Activated B cell treated with CpG ODN at 0.5 μM for 24 hours (primary cell): ENCODE measurements at regions not wholly inside any gene's neighbourhood (a gene's known extent, or its start where the extent isn't known, plus 50 kb on each side); places are given as distances from the start of the nearest gene placed in this dataset.
"Not testable (repeated sequence)": the region's sequence is repeated elsewhere in the genome, so short reads cannot be mapped to it uniquely, and the experiment has no call there.

Experiments
- ATAC-seq: fragments of 200-7000 bp; cut with Tn5 transposase; one replicate; pipeline ENCODE4 v1.10.0; 2021; ENCODE audit warnings: low read depth, mild to moderate bottlenecking, moderate library complexity
- CTCF ChIA-PET: fragments of 350-600 bp; sonication (Branson Sonifier 250); formaldehyde crosslinking; loops from one replicate; lab custom pipeline; 2021; ENCODE audit warnings: antibody characterized with exemption; lab: Charles Lee
- POLR2A ChIA-PET: fragments of 350-600 bp; sonication (Branson Sonifier 250); formaldehyde crosslinking; loops from one replicate; lab custom pipeline; 2021; ENCODE audit warnings: antibody characterized with exemption; lab: Charles Lee
- DNase-seq: peaks from one replicate; pipeline ENCODE4 v3.0.0; 2022
- H3K27ac Mint-ChIP-seq: one replicate; pipeline ENCODE4 v1.8.0; 2020; ENCODE audit warnings: mixed read lengths
- H3K27me3 Mint-ChIP-seq: one replicate; pipeline ENCODE4 v1.8.0; 2021; ENCODE audit warnings: mixed read lengths
- H3K36me3 Mint-ChIP-seq: one replicate; pipeline ENCODE4 v1.8.0; 2021; ENCODE audit warnings: low read depth, mixed read lengths
- H3K4me1 Mint-ChIP-seq: one replicate; pipeline ENCODE4 v1.8.0; 2021; ENCODE audit warnings: mixed read lengths
- H3K4me3 Mint-ChIP-seq: one replicate; pipeline ENCODE4 v1.8.0; 2020; ENCODE audit warnings: mild to moderate bottlenecking, mixed read lengths
- H3K9me3 Mint-ChIP-seq: one replicate; pipeline ENCODE4 v1.8.0; 2020; ENCODE audit warnings: mixed read lengths
- intact Hi-C: fragments of 100-400 bp; cut with micrococcal nuclease; formaldehyde crosslinking; loops from one replicate; pipeline ENCODE4 v1.15.1; 2024
- TF ChIP-seq, protein P1 (sequence below): fragments of 200-600 bp; IDR thresholded peaks from one replicate; pipeline ENCODE4 v1.8.0; 2022; ENCODE audit warnings: antibody characterized with exemption, mild to moderate bottlenecking

DNA sequence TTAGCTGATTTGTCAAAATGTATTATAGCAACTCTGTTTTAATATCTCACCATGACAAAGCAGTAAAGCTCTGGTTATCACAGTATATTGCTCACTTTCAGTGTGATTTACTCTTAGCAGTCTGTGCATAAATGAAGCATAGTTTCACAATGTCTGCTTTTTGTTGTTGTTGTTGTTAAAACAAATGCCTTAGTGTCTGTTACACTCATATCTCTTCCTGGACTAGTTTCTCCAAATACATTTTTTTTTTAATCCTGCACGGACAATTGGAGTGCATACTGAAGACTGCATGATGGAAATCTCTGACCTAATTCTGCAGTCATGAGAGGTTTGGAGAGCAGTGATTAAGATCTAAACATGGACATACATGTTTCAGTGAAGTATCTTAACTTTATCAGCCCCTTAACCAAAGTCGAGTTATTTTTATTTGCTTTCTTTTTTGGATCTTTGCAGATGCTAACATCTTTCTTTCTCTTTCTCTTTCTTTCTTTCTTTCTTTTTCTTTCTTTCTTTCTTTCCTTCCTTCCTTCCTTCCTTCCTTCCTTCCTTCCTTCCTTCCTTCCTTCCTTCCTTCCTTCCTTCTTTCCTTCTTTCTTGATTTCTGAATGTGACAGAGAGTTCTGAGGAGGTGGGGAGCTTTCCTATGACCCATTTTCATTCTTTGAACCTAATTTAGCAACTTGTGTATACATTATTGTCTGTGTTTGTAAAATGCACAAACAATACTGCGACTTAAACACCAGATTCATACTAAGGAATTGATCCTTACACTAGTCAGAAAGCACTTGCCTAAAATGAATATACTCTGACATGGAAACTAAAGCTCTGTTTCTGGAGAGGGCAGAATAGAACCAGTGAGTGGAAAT is 161.5 kb upstream of the AGR3 start:
- H3K9me3 Mint-ChIP-seq = no peaks in the 10 kb centered on the region
- no peaks in the 10 kb centered on the region for H3K36me3 Mint-ChIP-seq
- ATAC-seq (no peak), DNase-seq (no peak)
- TF ChIP-seq, protein P1, sequence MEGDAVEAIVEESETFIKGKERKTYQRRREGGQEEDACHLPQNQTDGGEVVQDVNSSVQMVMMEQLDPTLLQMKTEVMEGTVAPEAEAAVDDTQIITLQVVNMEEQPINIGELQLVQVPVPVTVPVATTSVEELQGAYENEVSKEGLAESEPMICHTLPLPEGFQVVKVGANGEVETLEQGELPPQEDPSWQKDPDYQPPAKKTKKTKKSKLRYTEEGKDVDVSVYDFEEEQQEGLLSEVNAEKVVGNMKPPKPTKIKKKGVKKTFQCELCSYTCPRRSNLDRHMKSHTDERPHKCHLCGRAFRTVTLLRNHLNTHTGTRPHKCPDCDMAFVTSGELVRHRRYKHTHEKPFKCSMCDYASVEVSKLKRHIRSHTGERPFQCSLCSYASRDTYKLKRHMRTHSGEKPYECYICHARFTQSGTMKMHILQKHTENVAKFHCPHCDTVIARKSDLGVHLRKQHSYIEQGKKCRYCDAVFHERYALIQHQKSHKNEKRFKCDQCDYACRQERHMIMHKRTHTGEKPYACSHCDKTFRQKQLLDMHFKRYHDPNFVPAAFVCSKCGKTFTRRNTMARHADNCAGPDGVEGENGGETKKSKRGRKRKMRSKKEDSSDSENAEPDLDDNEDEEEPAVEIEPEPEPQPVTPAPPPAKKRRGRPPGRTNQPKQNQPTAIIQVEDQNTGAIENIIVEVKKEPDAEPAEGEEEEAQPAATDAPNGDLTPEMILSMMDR = no peak
- no peak overlapping the region for H3K4me3 Mint-ChIP-seq
- peaks cover 7% of the 10 kb centered on the region for H3K4me1 Mint-ChIP-seq
- ChIA-PET CTCF (no interaction called here), POLR2A (no interaction called here)
- intact Hi-C loops = no loop called here
- H3K27me3 Mint-ChIP-seq = no peaks in the 10 kb centered on the region
- no peak overlapping the region for H3K27ac Mint-ChIP-seq

DNA sequence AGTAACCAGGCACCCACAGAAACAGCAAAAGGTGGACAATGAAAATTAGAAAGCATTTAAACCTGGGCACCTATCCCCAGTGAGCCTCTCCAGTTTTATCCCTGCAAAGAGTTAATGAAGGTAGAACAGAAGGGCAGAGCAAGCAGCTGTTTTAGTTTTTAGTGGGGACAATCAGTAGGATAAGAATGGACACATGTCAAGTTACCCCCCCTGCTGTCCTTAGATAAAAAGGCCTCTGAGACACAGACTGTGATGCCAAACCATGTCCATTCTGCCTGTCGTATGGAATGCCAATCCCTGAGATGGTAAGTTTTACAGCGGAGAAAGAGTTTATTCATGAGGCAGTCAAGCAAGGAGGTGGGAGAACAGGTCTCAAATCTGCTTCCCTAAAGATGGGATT is 162.6 kb upstream of the AGR3 start:
- Mint-ChIP-seq H3K4me3 (no peak overlapping the region), H3K9me3 (no peaks in the 10 kb centered on the region), H3K36me3 (no peaks in the 10 kb centered on the region), H3K27ac (no peak overlapping the region), H3K4me1 (peaks cover 7% of the 10 kb centered on the region), H3K27me3 (no peaks in the 10 kb centered on the region)
- ChIA-PET POLR2A (no interaction called here), CTCF (interaction anchor here (1.0 kb wide), 1 partner anchor 258 kb away, joined by 3 read pairs; no protein-coding TSS in a partner anchor)
- DNase-seq (no peak), ATAC-seq (no peak)
- TF ChIP-seq, protein P1 = no peak
- intact Hi-C loops = no loop called here

GRCh38 chr7:17044861-17045260 is 163.1 kb upstream of the AGR3 start:
- DNase-seq (no peak), ATAC-seq (no peak)
- CTCF ChIA-PET = interaction anchor here (1.0 kb wide), 1 partner anchor 258 kb away, joined by 3 read pairs; no protein-coding TSS in a partner anchor

GRCh38 chr7:17046259-17046658 is 164.5 kb upstream of the AGR3 start:
- DNase-seq (no peak), ATAC-seq (no peak)
- POLR2A ChIA-PET = no interaction called here
- H3K4me3 Mint-ChIP-seq = no peak overlapping the region
- H3K9me3 Mint-ChIP-seq = no peaks in the 10 kb centered on the region
- intact Hi-C loops = no loop called here
- no peaks in the 10 kb centered on the region for H3K36me3 Mint-ChIP-seq
- H3K27me3 Mint-ChIP-seq = no peaks in the 10 kb centered on the region
- H3K27ac Mint-ChIP-seq = no peak overlapping the region
- CTCF ChIA-PET = no interaction called here
- peaks cover 5% of the 10 kb centered on the region for H3K4me1 Mint-ChIP-seq
- TF ChIP-seq, protein P1 = no peak

More at GRCh38 chr7:17044861-17045260, 163.1 kb upstream of the AGR3 start:
- Mint-ChIP-seq H3K36me3 (no peaks in the 10 kb centered on the region), H3K27me3 (no peaks in the 10 kb centered on the region), H3K4me3 (no peak overlapping the region), H3K27ac (no peak overlapping the region), H3K9me3 (no peaks in the 10 kb centered on the region), H3K4me1 (peaks cover 7% of the 10 kb centered on the region)
- intact Hi-C loops = no loop called here
- TF ChIP-seq, protein P1 = no peak
- POLR2A ChIA-PET = no interaction called here

DNA sequence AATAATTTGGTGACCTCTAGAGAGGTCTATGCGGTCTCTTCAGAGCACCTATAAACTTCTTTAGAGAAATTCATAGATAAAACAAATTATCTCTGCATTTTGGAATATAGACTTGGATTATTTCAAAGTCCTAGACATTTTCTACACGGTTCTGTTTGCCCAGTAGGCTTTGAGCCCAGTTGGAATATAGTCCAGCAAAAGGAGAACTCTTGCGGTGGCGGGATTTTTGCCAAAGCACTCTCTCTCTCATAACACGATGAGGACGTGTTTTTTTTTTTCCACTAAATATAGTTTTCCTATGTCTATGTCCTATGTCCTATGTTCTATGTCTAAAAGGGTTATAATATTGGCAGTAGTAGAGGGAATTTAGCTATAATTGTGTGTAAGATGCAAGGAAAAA is 164.9 kb upstream of the AGR3 start:
- Mint-ChIP-seq H3K4me3 (no peak overlapping the region), H3K27me3 (no peaks in the 10 kb centered on the region), H3K9me3 (no peaks in the 10 kb centered on the region), H3K27ac (no peak overlapping the region), H3K4me1 (peaks cover 2% of the 10 kb centered on the region), H3K36me3 (no peaks in the 10 kb centered on the region)
- TF ChIP-seq, protein P1 = no peak
- ATAC-seq (no peak), DNase-seq (no peak)
- intact Hi-C loops = no loop called here
- CTCF ChIA-PET = no interaction called here
- POLR2A ChIA-PET = no interaction called here

GRCh38 chr7:17053164-17053563 is 171.4 kb upstream of the AGR3 start:
- H3K27me3 Mint-ChIP-seq, DNase-seq, ATAC-seq, H3K9me3 Mint-ChIP-seq, intact Hi-C loops, POLR2A ChIA-PET, H3K4me1 Mint-ChIP-seq, H3K4me3 Mint-ChIP-seq, CTCF ChIA-PET, H3K36me3 Mint-ChIP-seq, H3K27ac Mint-ChIP-seq: not testable (repeated sequence)
